Kidney glomerular epithelial cell (primary cell): ENCODE measurements at regions not wholly inside any gene's neighbourhood (a gene's known extent, or its start where the extent isn't known, plus 50 kb on each side); places are given as distances from the start of the nearest gene placed in this dataset.

Experiments used
- DNase-seq: peaks from one replicate; lab custom pipeline; 2025; lab: John Stamatoyannopoulos, UW

- DNase-seq = no peak
Observed at GRCh38 chr2:134143568-134143967, 110.3 kb upstream of the MGAT5 start.

DNA sequence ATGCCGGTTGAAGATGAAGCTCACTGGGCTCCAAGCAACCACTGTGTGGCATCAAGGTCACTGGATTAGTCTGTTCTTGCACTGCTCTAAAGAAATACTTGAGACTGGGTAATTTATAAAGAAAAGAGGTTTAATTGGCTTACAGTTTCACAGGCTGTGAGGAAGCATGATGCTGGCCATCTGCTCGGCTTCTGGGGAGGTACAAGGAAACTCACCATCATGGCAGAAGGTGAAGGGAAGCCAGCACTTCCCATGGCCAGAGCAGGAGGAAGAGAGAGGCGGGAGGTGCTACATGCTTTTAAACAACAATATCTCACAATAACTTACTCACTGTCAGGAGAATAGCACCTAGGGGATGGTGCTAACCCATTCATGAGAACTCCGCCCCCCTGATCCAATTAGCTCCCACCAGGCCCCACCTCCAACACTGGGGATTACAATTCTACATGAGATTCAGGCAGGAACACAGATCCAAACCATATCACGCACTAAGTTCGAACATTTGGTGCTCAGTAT lies 109.7 kb upstream of the MGAT5 start:
- no peak for DNase-seq

- DNase-seq = no peak
Observed at GRCh38 chr2:134144651-134145050, 109.2 kb upstream of the MGAT5 start.

GRCh38 chr2:134145519-134145918 lies 108.4 kb upstream of the MGAT5 start:
- no peak for DNase-seq

DNA sequence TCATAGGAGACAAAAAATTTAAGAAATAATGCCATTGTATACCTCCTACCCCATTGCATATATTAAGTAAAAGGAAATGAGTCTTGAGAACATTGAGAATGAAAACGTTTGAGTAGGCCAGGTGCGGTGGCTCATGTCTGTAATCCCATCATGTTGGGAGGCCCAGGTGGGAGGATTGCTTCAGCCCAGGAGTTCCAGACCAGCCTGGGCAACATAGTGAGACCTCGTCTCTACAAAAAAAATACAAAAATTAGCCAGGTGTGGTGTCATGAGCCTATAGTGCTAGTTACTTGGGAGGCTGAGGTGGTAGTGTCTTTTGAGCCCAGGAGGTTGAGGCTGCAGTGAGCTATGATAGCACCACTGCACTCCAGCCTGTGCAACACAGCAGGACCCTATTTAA lies 107.7 kb upstream of the MGAT5 start:
- no peak for DNase-seq

DNA sequence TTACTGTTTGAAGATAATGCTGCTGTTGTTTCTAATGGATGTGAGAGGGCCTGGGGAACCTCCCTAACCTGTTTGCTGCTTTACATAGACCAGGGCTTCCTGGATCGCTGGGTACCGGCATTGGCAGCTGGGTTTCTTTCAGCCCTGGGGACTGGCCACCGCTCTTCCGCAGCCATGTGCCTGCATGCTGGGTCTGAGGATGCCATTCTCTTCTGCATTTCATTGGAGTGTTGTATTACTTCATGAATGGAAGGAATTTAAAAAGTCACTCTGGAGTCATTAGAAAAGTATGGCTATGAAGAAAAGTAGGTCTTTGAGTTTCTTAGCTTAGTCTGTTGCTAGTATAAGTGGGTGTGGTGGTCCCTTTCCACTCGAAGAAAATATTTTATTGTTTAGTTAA lies 107.3 kb upstream of the MGAT5 start:
- no peak for DNase-seq

GRCh38 chr2:134148172-134148571 lies 105.7 kb upstream of the MGAT5 start:
- no peak for DNase-seq

DNA sequence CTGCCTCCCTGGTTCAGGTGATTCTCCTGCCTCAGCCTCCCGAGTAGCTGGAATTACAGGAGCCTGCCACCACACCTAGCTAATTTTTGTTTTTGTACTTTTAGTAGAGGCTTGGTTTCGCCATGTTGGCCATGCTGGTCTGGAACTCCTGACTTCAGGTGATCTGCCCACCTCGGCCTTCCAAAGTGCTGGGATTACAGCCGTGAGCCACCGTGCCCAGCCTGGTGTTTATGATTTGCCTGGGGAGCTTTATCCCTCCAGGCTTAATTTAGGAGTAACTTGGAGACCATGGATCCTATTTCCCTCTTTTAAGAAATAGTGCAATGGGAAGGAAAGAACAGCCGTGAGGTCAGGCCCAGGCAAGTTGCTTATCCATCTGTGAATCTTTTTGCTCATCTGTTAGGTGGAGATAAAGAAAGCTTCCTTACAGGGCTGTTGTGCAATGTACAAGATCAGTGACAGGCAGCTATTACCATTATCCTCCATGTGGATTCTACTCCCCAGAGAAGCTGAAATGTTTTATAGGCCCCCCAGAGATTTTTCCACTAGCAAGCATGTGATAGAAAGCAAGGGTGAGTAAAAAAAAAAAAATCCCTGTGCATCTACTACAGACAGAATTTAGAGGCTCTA lies 104.9 kb upstream of the MGAT5 start:
- DNase-seq = no peak

DNA sequence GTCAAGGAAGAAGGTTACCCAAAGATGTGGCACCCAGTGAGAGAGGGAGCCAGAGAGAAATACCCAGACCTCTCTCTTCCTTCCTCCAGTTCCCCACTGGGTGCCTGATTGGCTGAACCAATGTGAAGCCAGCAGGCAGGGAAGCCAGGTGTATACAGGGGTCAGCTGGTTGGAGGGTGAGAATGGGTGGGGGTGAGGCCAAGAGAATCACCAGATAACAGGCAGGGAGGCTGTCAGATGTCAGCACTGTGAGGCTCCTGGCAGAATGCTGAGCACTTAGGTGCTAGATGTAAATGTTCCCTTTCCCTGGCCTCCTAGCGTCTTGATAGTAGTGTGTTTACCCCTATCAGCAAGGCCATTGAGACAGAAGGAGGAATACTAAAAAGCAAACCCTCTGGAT lies 104.0 kb upstream of the MGAT5 start:
- no peak for DNase-seq

DNA sequence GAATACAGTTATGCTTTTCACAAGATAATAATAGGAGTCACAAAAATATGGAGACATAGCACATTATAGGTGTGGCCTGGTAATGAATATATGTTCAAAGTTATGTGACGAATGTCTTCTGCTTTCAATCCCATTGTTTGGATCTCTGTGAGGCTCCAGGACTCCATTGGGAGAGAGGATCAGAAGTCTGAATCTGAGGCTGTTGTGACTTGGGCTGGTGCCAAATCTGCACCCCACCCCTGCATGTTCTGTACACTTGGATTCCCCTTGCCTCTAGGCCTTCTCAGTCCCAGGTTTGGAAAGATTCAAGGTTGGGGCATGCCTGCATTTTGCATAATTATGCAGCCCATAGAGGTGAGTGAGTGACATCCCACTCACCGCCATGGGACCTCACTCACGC lies 103.1 kb upstream of the MGAT5 start:
- DNase-seq = no peak

- no peak for DNase-seq
Observed at GRCh38 chr2:134152045-134153010, 101.5 kb upstream of the MGAT5 start.

- no peak for DNase-seq
Observed at GRCh38 chr2:134153294-134153880, 100.5 kb upstream of the MGAT5 start.

- DNase-seq = no peak
Observed at GRCh38 chr2:134154246-134154645, 99.6 kb upstream of the MGAT5 start.

GRCh38 chr2:134155134-134155533 lies 98.7 kb upstream of the MGAT5 start:
- DNase-seq = no peak

DNA sequence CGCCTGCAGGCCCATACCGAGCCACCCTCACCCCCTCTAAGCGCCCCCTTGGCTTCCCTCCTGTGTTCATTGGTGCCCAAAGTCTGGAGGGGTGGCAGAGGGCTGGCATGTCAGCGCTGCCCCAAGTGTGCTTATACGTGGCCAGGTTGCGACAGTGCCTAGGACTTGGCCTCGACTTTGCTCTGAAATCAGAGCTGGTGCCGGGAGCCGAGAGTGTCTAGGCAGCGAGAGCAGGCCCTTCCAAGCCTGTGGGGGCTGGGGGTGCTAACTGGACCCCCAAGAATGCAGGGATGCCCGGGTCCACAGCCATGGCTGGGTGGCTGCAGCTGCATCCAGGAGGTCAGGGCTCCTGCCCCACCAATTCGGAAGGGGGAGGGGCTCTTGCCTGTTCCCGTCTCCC lies 95.6 kb upstream of the MGAT5 start:
- DNase-seq = no peak

- no peak for DNase-seq
Observed at GRCh38 chr2:134161170-134161547, 92.7 kb upstream of the MGAT5 start.

GRCh38 chr2:134163336-134163735 lies 90.5 kb upstream of the MGAT5 start:
- no peak for DNase-seq

- no peak for DNase-seq
Observed at GRCh38 chr2:134164306-134164705, 89.6 kb upstream of the MGAT5 start.

- no peak for DNase-seq
Observed at GRCh38 chr2:134167015-134167414, 86.9 kb upstream of the MGAT5 start.

DNA sequence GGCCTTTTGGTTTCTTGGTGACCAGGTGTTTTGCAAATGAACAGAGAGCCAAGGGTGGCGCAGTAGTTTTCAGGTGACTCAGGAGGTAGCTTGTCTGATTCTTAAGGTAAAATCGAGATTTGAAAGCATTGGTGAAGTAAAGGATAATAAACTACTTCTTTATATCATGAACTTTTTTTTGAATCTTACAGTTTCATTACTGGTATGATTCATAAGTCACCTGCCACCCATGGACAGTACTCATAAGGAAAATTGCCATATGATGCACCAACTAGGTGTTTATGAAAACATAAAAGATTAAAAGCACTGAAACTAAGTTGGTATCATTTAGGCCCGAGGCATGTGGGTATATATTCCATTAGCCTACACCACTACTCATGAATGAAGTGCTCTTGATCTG lies 84.1 kb upstream of the MGAT5 start:
- DNase-seq = no peak

DNA sequence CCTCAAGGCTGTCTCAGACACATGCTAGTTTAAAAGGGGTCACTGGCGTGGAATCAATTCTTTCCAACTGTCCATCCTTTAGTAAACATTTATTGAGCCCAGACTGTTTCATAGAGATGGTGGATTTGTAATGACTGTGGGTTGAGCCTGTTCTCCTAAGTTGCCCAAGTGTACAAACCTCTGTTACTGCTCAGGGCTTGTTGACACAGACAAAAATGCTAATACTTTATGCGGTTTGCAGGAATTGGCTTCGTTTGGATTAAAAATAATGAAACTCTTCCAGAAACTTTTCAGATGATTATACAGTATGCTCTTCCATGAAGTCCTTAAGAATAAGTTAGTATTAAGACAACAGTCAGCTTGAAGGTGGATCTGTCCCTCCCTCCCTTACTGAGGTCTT lies 83.6 kb upstream of the MGAT5 start:
- no peak for DNase-seq

GRCh38 chr2:134170700-134171099 lies 83.2 kb upstream of the MGAT5 start:
- no peak for DNase-seq
